Natural killer cell (primary cell): ENCODE measurements at regions not wholly inside any gene's neighbourhood (a gene's known extent, or its start where the extent isn't known, plus 50 kb on each side); places are given as distances from the start of the nearest gene placed in this dataset.

Source experiments
- ATAC-seq, 3 donors: fragments of 150-1000 bp in 2 of 3; fragments of 200-7000 bp in 1 of 3; cut with Tn5 transposase; 1 replicate in 1 of 3; 2 replicates in 2 of 3; pipeline ENCODE4 v1.10.0; 2021; ENCODE audit warnings: mild to moderate bottlenecking in 2 of 3, moderate library complexity in 2 of 3
- DNase-seq, 2 donors: peaks; one replicate each; pipeline versions ENCODE4 v3.0.0 to v3.0.0-alpha.2; 2013 to 2021; ENCODE audit warnings: mixed read lengths in 1 of 2
- H3K27ac ChIP-seq: one replicate; pipeline ENCODE4 v1.5.1; 2013; ENCODE audit warnings: mild to moderate bottlenecking, low read length
- H3K27me3 ChIP-seq: one replicate; pipeline ENCODE4 v1.6.1; 2013; ENCODE audit warnings: low read length; ENCODE audit not compliant: control insufficient read depth, insufficient read depth
- H3K36me3 ChIP-seq: one replicate; pipeline ENCODE4 v1.6.1; 2013; ENCODE audit warnings: low read length; ENCODE audit not compliant: control insufficient read depth, insufficient read depth
- H3K4me1 ChIP-seq: one replicate; pipeline ENCODE4 v1.6.1; 2013; ENCODE audit warnings: low read length; ENCODE audit not compliant: control insufficient read depth, insufficient read depth
- H3K4me3 ChIP-seq: one replicate; pipeline ENCODE4 v1.5.1; 2013; ENCODE audit warnings: low read length
- H3K9me3 ChIP-seq: one replicate; pipeline ENCODE4 v1.6.1; 2013; ENCODE audit warnings: low read length; ENCODE audit not compliant: control insufficient read depth, insufficient read depth
- H3K27ac Mint-ChIP-seq, 2 donors: one replicate each; pipeline ENCODE4 v1.8.0; 2022; ENCODE audit warnings: mild to moderate bottlenecking in 2 of 2, mixed read lengths in 2 of 2, moderate library complexity in 1 of 2
- H3K27me3 Mint-ChIP-seq, 2 donors: one replicate each; pipeline ENCODE4 v1.8.0; 2022; ENCODE audit warnings: low read depth in 2 of 2, mixed read lengths in 2 of 2
- H3K36me3 Mint-ChIP-seq: one replicate; pipeline ENCODE4 v1.8.0; 2022; ENCODE audit warnings: mixed read lengths
- H3K4me1 Mint-ChIP-seq, 2 donors: one replicate each; pipeline ENCODE4 v1.8.0; 2022; ENCODE audit warnings: mixed read lengths in 2 of 2
- H3K4me3 Mint-ChIP-seq: one replicate; pipeline ENCODE4 v1.8.0; 2022; ENCODE audit warnings: mild to moderate bottlenecking, moderate library complexity, mixed read lengths
- H3K9me3 Mint-ChIP-seq, 2 donors: one replicate each; pipeline ENCODE4 v1.8.0; 2022; ENCODE audit warnings: mixed read lengths in 2 of 2
- WGBS: methylation state at CpG from one replicate; pipeline ENCODE4 v1.1.7; 2013; ENCODE audit warnings: missing lambda C conversion rate; ENCODE audit not compliant: insufficient coverage; 5-methylcytosine and 5-hydroxymethylcytosine counted together
- intact Hi-C: fragments of 100-400 bp; cut with micrococcal nuclease; formaldehyde crosslinking; loops from one replicate; pipeline ENCODE4 v1.14.2; 2022
- TF ChIP-seq, protein P1 (sequence below): fragments of 200-600 bp; IDR thresholded peaks from one replicate; pipeline ENCODE4 v1.8.0; 2022; ENCODE audit warnings: antibody characterized with exemption

- Histone ChIP-seq H3K27me3 (no peaks in the 10 kb centered on the region), H3K36me3 (no peaks in the 10 kb centered on the region), H3K27ac (no peak overlapping the region), H3K4me3 (no peak overlapping the region), H3K9me3 (no peaks in the 10 kb centered on the region), H3K4me1 (no peaks in the 10 kb centered on the region)
- Mint-ChIP-seq H3K4me1 (no peaks in the 10 kb centered on the region), H3K36me3 (no peaks in the 10 kb centered on the region), H3K27ac (no peak overlapping the region), H3K27me3 (no peaks in the 10 kb centered on the region), H3K9me3 (no peaks in the 10 kb centered on the region), H3K4me3 (no peak overlapping the region)
- no peak for DNase-seq
- intact Hi-C loops, result no loop called here
- ATAC-seq, result no peak
- 63% methylated on average over 1 of the region's 1 CpG for WGBS
- TF ChIP-seq, protein P1, sequence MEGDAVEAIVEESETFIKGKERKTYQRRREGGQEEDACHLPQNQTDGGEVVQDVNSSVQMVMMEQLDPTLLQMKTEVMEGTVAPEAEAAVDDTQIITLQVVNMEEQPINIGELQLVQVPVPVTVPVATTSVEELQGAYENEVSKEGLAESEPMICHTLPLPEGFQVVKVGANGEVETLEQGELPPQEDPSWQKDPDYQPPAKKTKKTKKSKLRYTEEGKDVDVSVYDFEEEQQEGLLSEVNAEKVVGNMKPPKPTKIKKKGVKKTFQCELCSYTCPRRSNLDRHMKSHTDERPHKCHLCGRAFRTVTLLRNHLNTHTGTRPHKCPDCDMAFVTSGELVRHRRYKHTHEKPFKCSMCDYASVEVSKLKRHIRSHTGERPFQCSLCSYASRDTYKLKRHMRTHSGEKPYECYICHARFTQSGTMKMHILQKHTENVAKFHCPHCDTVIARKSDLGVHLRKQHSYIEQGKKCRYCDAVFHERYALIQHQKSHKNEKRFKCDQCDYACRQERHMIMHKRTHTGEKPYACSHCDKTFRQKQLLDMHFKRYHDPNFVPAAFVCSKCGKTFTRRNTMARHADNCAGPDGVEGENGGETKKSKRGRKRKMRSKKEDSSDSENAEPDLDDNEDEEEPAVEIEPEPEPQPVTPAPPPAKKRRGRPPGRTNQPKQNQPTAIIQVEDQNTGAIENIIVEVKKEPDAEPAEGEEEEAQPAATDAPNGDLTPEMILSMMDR, result no peak
Measured at GRCh38 chrX:137982472-137983172, 416.7 kb downstream of the ZIC3 start.

- no peaks in the 10 kb centered on the region for H3K4me1 ChIP-seq
- H3K27me3 ChIP-seq, result no peaks in the 10 kb centered on the region
- Mint-ChIP-seq H3K4me3 (no peak overlapping the region), H3K9me3 (no peaks in the 10 kb centered on the region), H3K27me3 (peaks cover 0 to 6% of the 10 kb centered on the region in 2 donors), H3K36me3 (no peaks in the 10 kb centered on the region), H3K4me1 (no peaks in the 10 kb centered on the region), H3K27ac (no peak overlapping the region)
- H3K9me3 ChIP-seq, result no peaks in the 10 kb centered on the region
- H3K36me3 ChIP-seq, result no peaks in the 10 kb centered on the region
- DNase-seq (no peak), ATAC-seq (no peak)
- intact Hi-C loops, result no loop called here
- WGBS, result 100% methylated on average over 1 of the region's 1 CpG
- no peak overlapping the region for H3K27ac ChIP-seq
- H3K4me3 ChIP-seq, result no peak overlapping the region
- TF ChIP-seq, protein P1, result no peak
Measured at GRCh38 chrX:137988470-137988869, 422.5 kb downstream of the ZIC3 start.

- Mint-ChIP-seq H3K4me3 (no peak overlapping the region), H3K27ac (no peak overlapping the region), H3K27me3 (no peaks in the 10 kb centered on the region), H3K9me3 (no peaks in the 10 kb centered on the region), H3K36me3 (no peaks in the 10 kb centered on the region), H3K4me1 (no peaks in the 10 kb centered on the region)
- Histone ChIP-seq H3K36me3 (no peaks in the 10 kb centered on the region), H3K4me3 (no peak overlapping the region), H3K27me3 (no peaks in the 10 kb centered on the region), H3K9me3 (no peaks in the 10 kb centered on the region), H3K27ac (no peak overlapping the region), H3K4me1 (no peaks in the 10 kb centered on the region)
- ATAC-seq, result no peak
- DNase-seq, result no peak
- no CpG with 5 or more reads among the region's 1 CpG for WGBS
- intact Hi-C loops, result no loop called here
- TF ChIP-seq, protein P1, result no peak
Measured at GRCh38 chrX:137998619-137999018, 432.7 kb downstream of the ZIC3 start.

GRCh38 chrX:137999071-137999470 lies 433.1 kb downstream of the ZIC3 start:
- Histone ChIP-seq H3K27ac (no peak overlapping the region), H3K27me3 (no peaks in the 10 kb centered on the region), H3K4me1 (no peaks in the 10 kb centered on the region), H3K9me3 (no peaks in the 10 kb centered on the region), H3K36me3 (no peaks in the 10 kb centered on the region), H3K4me3 (no peak overlapping the region)
- H3K27me3 Mint-ChIP-seq, result no peaks in the 10 kb centered on the region
- H3K36me3 Mint-ChIP-seq, result no peaks in the 10 kb centered on the region
- no peak overlapping the region for H3K4me3 Mint-ChIP-seq
- no peak overlapping the region for H3K27ac Mint-ChIP-seq
- TF ChIP-seq, protein P1, result no peak
- intact Hi-C loops, result no loop called here
- no peaks in the 10 kb centered on the region for H3K4me1 Mint-ChIP-seq
- 86% methylated on average over 2 of the region's 3 CpGs for WGBS
- DNase-seq (no peak), ATAC-seq (no peak)
- H3K9me3 Mint-ChIP-seq, result no peaks in the 10 kb centered on the region
